ENCODE measurements at regions not wholly inside any gene's neighbourhood (a gene's known extent, or its start where the extent isn't known, plus 50 kb on each side); places are given as distances from the start of the nearest gene placed in this dataset.
"Not testable (repeated sequence)": the region's sequence is repeated elsewhere in the genome, so short reads cannot be mapped to it uniquely, and the experiment has no call there.

- no peak for DNase-seq
Observed at GRCh38 chr2:65589667-65590066, 157.3 kb upstream of the SPRED2 start.

- DNase-seq, result no peak
Observed at GRCh38 chr2:65587779-65588178, 155.4 kb upstream of the SPRED2 start.

- no peak for DNase-seq
Observed at GRCh38 chr2:65586516-65586915, 154.1 kb upstream of the SPRED2 start.

GRCh38 chr2:65583061-65583460, 150.7 kb upstream of the SPRED2 start:
- no peak for DNase-seq

- no peak for DNase-seq
Observed at GRCh38 chr2:65582364-65582763, 150.0 kb upstream of the SPRED2 start.

- DNase-seq, result no peak
Observed at GRCh38 chr2:65580824-65581223, 148.4 kb upstream of the SPRED2 start.

- no peak for DNase-seq
Observed at GRCh38 chr2:65579506-65580235, 147.3 kb upstream of the SPRED2 start.

- no peak for DNase-seq
Observed at GRCh38 chr2:65577654-65578053, 145.3 kb upstream of the SPRED2 start.

- no peak for DNase-seq
Observed at GRCh38 chr2:65576861-65577601, 144.6 kb upstream of the SPRED2 start.

- no peak for DNase-seq
Observed at GRCh38 chr2:65576278-65576677, 143.9 kb upstream of the SPRED2 start.

GRCh38 chr2:65574993-65575392, 142.6 kb upstream of the SPRED2 start:
- no peak for DNase-seq

GRCh38 chr2:65568656-65569440, 136.4 kb upstream of the SPRED2 start:
- not testable (repeated sequence) for DNase-seq

GRCh38 chr2:65566617-65567016, 134.2 kb upstream of the SPRED2 start:
- DNase-seq, result no peak

- no peak for DNase-seq
Observed at GRCh38 chr2:65565681-65566080, 133.3 kb upstream of the SPRED2 start.

GRCh38 chr2:65564299-65564698, 131.9 kb upstream of the SPRED2 start:
- DNase-seq, result no peak

- DNase-seq, result no peak
Observed at GRCh38 chr2:65562890-65563289, 130.5 kb upstream of the SPRED2 start.

- no peak for DNase-seq
Observed at GRCh38 chr2:65558743-65559142, 126.3 kb upstream of the SPRED2 start.

- DNase-seq, result no peak
Observed at GRCh38 chr2:65557616-65558573, 125.5 kb upstream of the SPRED2 start.

GRCh38 chr2:65554765-65555591, 122.6 kb upstream of the SPRED2 start:
- DNase-seq, result no peak

GRCh38 chr2:65553504-65554074, 121.2 kb upstream of the SPRED2 start:
- DNase-seq, result no peak

- DNase-seq, result no peak
Observed at GRCh38 chr2:65551528-65551927, 119.1 kb upstream of the SPRED2 start.
